Liver (tissue), 8 donors: ENCODE measurements at regions not wholly inside any gene's neighbourhood (a gene's known extent, or its start where the extent isn't known, plus 50 kb on each side); places are given as distances from the start of the nearest gene placed in this dataset.
"Not testable (repeated sequence)": the region's sequence is repeated elsewhere in the genome, so short reads cannot be mapped to it uniquely, and the experiment has no call there.

Experiments
- DNase-seq: peaks from one replicate; pipeline ENCODE4 v3.0.0-alpha.2; 2017; ENCODE audit warnings: low spot score
- H3K27ac ChIP-seq, 2 donors: one replicate each; pipeline ENCODE4 v1.7.0; 2013; ENCODE audit warnings: inconsistent platforms in 2 of 2, low read length in 2 of 2, control low read depth in 1 of 2, low read depth in 1 of 2, mild to moderate bottlenecking in 1 of 2
- H3K27me3 ChIP-seq, 4 donors: one replicate each; pipeline versions ENCODE4 v1.6.1 to v1.7.0; 2013; ENCODE audit warnings: low read length in 3 of 4, inconsistent platforms in 1 of 4, mild to moderate bottlenecking in 1 of 4, moderate library complexity in 1 of 4; ENCODE audit not compliant: control insufficient read depth in 4 of 4, insufficient read depth in 4 of 4
- H3K36me3 ChIP-seq, 4 donors: one replicate each; pipeline versions ENCODE4 v1.6.1 to v1.7.0; 2013; ENCODE audit warnings: low read length in 3 of 4, mild to moderate bottlenecking in 3 of 4, low read depth in 1 of 4, moderate library complexity in 1 of 4; ENCODE audit not compliant: control insufficient read depth in 4 of 4, insufficient read depth in 3 of 4
- H3K4me1 ChIP-seq, 4 donors: one replicate each; pipeline versions ENCODE4 v1.6.1 to v1.7.0; 2013; ENCODE audit warnings: low read length in 3 of 4, mild to moderate bottlenecking in 3 of 4, moderate library complexity in 1 of 4; ENCODE audit not compliant: control insufficient read depth in 4 of 4, insufficient read depth in 4 of 4
- H3K4me3 ChIP-seq, 3 donors: one replicate each; pipeline versions ENCODE4 v1.6.1 to v1.7.0; 2013; ENCODE audit warnings: low read length in 3 of 3, control low read depth in 1 of 3, low read depth in 1 of 3, mild to moderate bottlenecking in 1 of 3
- H3K9ac ChIP-seq, 2 donors: one replicate each; pipeline ENCODE4 v1.7.0; 2013; ENCODE audit warnings: low read length in 2 of 2, mild to moderate bottlenecking in 2 of 2, moderate library complexity in 2 of 2, control low read depth in 1 of 2, low read depth in 1 of 2
- H3K9me3 ChIP-seq, 4 donors: one replicate each; pipeline versions ENCODE4 v1.6.1 to v1.7.0; 2013; ENCODE audit warnings: low read length in 3 of 4; ENCODE audit not compliant: control insufficient read depth in 4 of 4
- ATF3 ChIP-seq: IDR thresholded peaks from 2 replicates; pipeline ENCODE4 v1.6.1; 2016; ENCODE audit warnings: antibody characterized with exemption
- EGR1 ChIP-seq, 2 donors: IDR thresholded peaks; 2 replicates each; pipeline ENCODE4 v1.6.1; 2016 to 2018; ENCODE audit warnings: antibody characterized with exemption in 2 of 2, low read depth in 2 of 2
- FOXA1 ChIP-seq: IDR thresholded peaks from 2 replicates; pipeline ENCODE4 v1.6.1; 2016; ENCODE audit warnings: antibody characterized with exemption
- FOXA2 ChIP-seq: IDR thresholded peaks from 2 replicates; pipeline ENCODE4 v1.6.1; 2016; ENCODE audit warnings: antibody characterized with exemption
- GABPA ChIP-seq, 2 donors: IDR thresholded peaks in 1 of 2; conservative IDR thresholded peaks in 1 of 2; 2 replicates each; pipeline ENCODE4 v1.6.1; 2016; ENCODE audit warnings: antibody characterized with exemption in 2 of 2, mild to moderate bottlenecking in 1 of 2, moderate library complexity in 1 of 2
- HNF4A ChIP-seq, 2 donors: conservative IDR thresholded peaks; 2 replicates each; pipeline ENCODE4 v1.6.1; 2016; ENCODE audit warnings: antibody characterized with exemption in 2 of 2, mild to moderate bottlenecking in 2 of 2
- HNF4G ChIP-seq: IDR thresholded peaks from 2 replicates; pipeline ENCODE4 v1.6.1; 2016; ENCODE audit warnings: antibody characterized with exemption
- JUND ChIP-seq, 2 donors: IDR thresholded peaks; 2 replicates each; pipeline ENCODE4 v1.6.1; 2016; ENCODE audit warnings: antibody characterized with exemption in 2 of 2
- NR2F2 ChIP-seq: IDR thresholded peaks from 2 replicates; pipeline ENCODE4 v1.6.1; 2016; ENCODE audit warnings: antibody characterized with exemption
- RAD21 ChIP-seq, 2 donors: IDR thresholded peaks; 2 replicates each; pipeline ENCODE4 v1.6.1; 2016; ENCODE audit warnings: antibody characterized with exemption in 2 of 2, mild to moderate bottlenecking in 2 of 2
- RXRA ChIP-seq, 2 donors: IDR thresholded peaks; 2 replicates each; pipeline ENCODE4 v1.6.1; 2017 to 2018; ENCODE audit warnings: antibody characterized with exemption in 2 of 2, mild to moderate bottlenecking in 1 of 2
- SP1 ChIP-seq: IDR thresholded peaks from 2 replicates; pipeline ENCODE4 v1.6.1; 2018; ENCODE audit warnings: antibody characterized with exemption, mild to moderate bottlenecking
- TAF1 ChIP-seq: conservative IDR thresholded peaks from 2 replicates; pipeline ENCODE4 v1.6.1; 2016; ENCODE audit warnings: antibody characterized with exemption, mild to moderate bottlenecking
- YY1 ChIP-seq: IDR thresholded peaks from 2 replicates; pipeline ENCODE4 v1.6.1; 2016; ENCODE audit warnings: antibody characterized with exemption, mild to moderate bottlenecking
- ZBTB33 ChIP-seq: IDR thresholded peaks from 2 replicates; pipeline ENCODE4 v1.6.1; 2016; ENCODE audit warnings: antibody characterized with exemption
- WGBS: extraction: QIAGEN DNeasy Blood & Tissue Kit; methylation state at CpG from one replicate; pipeline ENCODE4 v1.1.7; 2013; 5-methylcytosine and 5-hydroxymethylcytosine counted together
- TF ChIP-seq, protein P1 (sequence below): fragments of 150-350 bp; IDR thresholded peaks from 2 replicates; pipeline ENCODE4 v1.5.1; 2017; ENCODE audit warnings: improper control_type of control experiment, low read depth, low read length; ENCODE audit not compliant: missing input control
- TF ChIP-seq, protein P2 (sequence below): IDR thresholded peaks from 2 replicates; pipeline ENCODE4 v1.6.1; 2016; ENCODE audit warnings: antibody characterized with exemption, mild to moderate bottlenecking
- TF ChIP-seq, protein P3 (sequence below): IDR thresholded peaks from 2 replicates; pipeline ENCODE4 v1.6.1; 2016; ENCODE audit warnings: antibody characterized with exemption
- donor health status: healthy.
- donor health status: healthy.
- donor health status: healthy.
- donor health status: healthy.
- donor health status: healthy.

DNA sequence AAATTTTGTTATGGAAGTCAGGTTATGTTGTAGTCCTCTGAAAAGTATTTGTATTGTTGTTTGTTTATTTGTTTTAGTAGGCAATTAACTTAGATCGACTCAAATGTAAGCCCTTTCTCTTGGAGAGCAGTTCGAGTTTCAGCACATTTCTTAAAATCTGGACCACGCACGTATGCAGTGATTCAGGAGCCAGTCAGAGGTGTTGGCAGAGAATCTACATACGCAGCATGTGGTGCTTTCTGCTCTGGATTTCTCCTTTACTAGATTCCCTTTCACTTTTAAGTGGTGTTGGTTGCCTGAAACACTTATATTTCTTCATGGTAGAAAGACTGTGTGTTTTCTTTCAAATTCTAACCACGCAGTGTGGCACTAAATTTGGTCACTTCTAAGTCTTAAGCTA lies 773.9 kb upstream of the LRATD1 start:
- 60% methylated on average over 6 of the region's 6 CpGs for WGBS
- no peak overlapping the region for H3K9ac ChIP-seq
- no peaks in the 10 kb centered on the region for H3K4me1 ChIP-seq
- no peaks in the 10 kb centered on the region for H3K36me3 ChIP-seq
- H3K27ac ChIP-seq, result no peak overlapping the region
- no peak for DNase-seq
- TF ChIP-seq RXRA (IDR thresholded peaks at IDR 0.05), result no peak
- TF ChIP-seq, protein P1, sequence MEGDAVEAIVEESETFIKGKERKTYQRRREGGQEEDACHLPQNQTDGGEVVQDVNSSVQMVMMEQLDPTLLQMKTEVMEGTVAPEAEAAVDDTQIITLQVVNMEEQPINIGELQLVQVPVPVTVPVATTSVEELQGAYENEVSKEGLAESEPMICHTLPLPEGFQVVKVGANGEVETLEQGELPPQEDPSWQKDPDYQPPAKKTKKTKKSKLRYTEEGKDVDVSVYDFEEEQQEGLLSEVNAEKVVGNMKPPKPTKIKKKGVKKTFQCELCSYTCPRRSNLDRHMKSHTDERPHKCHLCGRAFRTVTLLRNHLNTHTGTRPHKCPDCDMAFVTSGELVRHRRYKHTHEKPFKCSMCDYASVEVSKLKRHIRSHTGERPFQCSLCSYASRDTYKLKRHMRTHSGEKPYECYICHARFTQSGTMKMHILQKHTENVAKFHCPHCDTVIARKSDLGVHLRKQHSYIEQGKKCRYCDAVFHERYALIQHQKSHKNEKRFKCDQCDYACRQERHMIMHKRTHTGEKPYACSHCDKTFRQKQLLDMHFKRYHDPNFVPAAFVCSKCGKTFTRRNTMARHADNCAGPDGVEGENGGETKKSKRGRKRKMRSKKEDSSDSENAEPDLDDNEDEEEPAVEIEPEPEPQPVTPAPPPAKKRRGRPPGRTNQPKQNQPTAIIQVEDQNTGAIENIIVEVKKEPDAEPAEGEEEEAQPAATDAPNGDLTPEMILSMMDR, result no peak
- no peak for TF ChIP-seq FOXA1
- no peak for TF ChIP-seq NR2F2
- TF ChIP-seq HNF4G, result no peak
- TF ChIP-seq SP1, result no peak
- TF ChIP-seq TAF1, result no peak
- no peak for TF ChIP-seq ZBTB33
- TF ChIP-seq, protein P2, sequence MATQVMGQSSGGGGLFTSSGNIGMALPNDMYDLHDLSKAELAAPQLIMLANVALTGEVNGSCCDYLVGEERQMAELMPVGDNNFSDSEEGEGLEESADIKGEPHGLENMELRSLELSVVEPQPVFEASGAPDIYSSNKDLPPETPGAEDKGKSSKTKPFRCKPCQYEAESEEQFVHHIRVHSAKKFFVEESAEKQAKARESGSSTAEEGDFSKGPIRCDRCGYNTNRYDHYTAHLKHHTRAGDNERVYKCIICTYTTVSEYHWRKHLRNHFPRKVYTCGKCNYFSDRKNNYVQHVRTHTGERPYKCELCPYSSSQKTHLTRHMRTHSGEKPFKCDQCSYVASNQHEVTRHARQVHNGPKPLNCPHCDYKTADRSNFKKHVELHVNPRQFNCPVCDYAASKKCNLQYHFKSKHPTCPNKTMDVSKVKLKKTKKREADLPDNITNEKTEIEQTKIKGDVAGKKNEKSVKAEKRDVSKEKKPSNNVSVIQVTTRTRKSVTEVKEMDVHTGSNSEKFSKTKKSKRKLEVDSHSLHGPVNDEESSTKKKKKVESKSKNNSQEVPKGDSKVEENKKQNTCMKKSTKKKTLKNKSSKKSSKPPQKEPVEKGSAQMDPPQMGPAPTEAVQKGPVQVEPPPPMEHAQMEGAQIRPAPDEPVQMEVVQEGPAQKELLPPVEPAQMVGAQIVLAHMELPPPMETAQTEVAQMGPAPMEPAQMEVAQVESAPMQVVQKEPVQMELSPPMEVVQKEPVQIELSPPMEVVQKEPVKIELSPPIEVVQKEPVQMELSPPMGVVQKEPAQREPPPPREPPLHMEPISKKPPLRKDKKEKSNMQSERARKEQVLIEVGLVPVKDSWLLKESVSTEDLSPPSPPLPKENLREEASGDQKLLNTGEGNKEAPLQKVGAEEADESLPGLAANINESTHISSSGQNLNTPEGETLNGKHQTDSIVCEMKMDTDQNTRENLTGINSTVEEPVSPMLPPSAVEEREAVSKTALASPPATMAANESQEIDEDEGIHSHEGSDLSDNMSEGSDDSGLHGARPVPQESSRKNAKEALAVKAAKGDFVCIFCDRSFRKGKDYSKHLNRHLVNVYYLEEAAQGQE, result no peak
- TF ChIP-seq HNF4A (conservative IDR thresholded peaks at IDR 0.05), result no peak
- TF ChIP-seq, protein P3, sequence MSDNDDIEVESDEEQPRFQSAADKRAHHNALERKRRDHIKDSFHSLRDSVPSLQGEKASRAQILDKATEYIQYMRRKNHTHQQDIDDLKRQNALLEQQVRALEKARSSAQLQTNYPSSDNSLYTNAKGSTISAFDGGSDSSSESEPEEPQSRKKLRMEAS, result no peak
- TF ChIP-seq JUND (IDR thresholded peaks at IDR 0.05), result no peak
- TF ChIP-seq RAD21 (IDR thresholded peaks at IDR 0.05), result no peak
- no peak for TF ChIP-seq EGR1 (IDR thresholded peaks at IDR 0.05; ENCODE audit: low read depth in 2 of 2)
- no peak for TF ChIP-seq YY1
- no peak for TF ChIP-seq GABPA (IDR thresholded peaks at IDR 0.05 in 1 of 2, conservative IDR thresholded peaks at IDR 0.05 in 1 of 2)
- TF ChIP-seq ATF3, result no peak
- TF ChIP-seq FOXA2, result no peak
- no peak overlapping the region for H3K4me3 ChIP-seq
- no peaks in the 10 kb centered on the region for H3K27me3 ChIP-seq
- H3K9me3 ChIP-seq, result no peaks in the 10 kb centered on the region

DNA sequence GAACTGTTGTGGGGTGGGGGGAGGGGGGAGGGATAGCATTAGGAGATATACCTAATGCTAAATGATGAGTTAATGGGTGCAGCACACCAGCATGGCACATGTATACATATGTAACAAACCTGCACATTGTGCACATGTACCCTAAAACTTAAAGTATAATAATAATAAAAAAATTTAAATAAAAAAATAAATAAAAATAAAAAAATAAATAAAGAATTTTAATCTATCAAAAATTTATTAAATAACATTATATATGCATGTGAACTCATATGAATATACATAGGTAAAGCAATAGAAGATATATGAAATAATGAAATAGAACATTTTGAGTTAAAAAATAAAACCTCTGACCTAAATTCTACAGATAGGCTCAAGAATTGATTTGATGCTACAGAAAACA lies 764.2 kb upstream of the LRATD1 start:
- not testable (repeated sequence) for H3K27ac ChIP-seq, DNase-seq, H3K4me1 ChIP-seq, H3K36me3 ChIP-seq, H3K9ac ChIP-seq, H3K4me3 ChIP-seq, H3K27me3 ChIP-seq, H3K9me3 ChIP-seq
